ENCODE measurements at regions not wholly inside any gene's neighbourhood (a gene's known extent, or its start where the extent isn't known, plus 50 kb on each side); places are given as distances from the start of the nearest gene placed in this dataset.

GRCh38 chr22:48553694-48554308 lies 1273.9 kb downstream of the BRD1 start:
- TF ChIP-seq EZH2 (IDR thresholded peaks at IDR 0.05) (no peak), POLR2AphosphoS5 (IDR thresholded peaks at IDR 0.05; ENCODE audit: borderline replicate concordance, low read depth, low read length) (no peak), FOXP2 (optimal IDR thresholded peaks at IDR 0.05; ENCODE audit: control extremely low read depth, extremely low read length, insufficient read depth) (no peak)
